ENCODE measurements at regions not wholly inside any gene's neighbourhood (a gene's known extent, or its start where the extent isn't known, plus 50 kb on each side); places are given as distances from the start of the nearest gene placed in this dataset.
A peak's percentile ranks its signal among the peaks of the same experiment; 100 is the strongest.

- FAIRE-seq: no peak
- Histone ChIP-seq H3K4me3 (ENCODE audit: low read depth, low read length) (no peak overlapping the region), H3K27me3 (ENCODE audit: control insufficient read depth, insufficient read depth, low read length) (no peaks in the 10 kb centered on the region), H3K36me3 (ENCODE audit: control insufficient read depth, insufficient read depth, low read length) (no peaks in the 10 kb centered on the region)
- TF ChIP-seq CTCF (IDR thresholded peaks at IDR 0.05; ENCODE audit: insufficient read depth, low read length, severe bottlenecking): no peak
- DNase-seq (ENCODE audit: low read depth): no peak
Observed at GRCh38 chr18:42168907-42169306, 213.9 kb downstream of the PIK3C3 start.

DNA sequence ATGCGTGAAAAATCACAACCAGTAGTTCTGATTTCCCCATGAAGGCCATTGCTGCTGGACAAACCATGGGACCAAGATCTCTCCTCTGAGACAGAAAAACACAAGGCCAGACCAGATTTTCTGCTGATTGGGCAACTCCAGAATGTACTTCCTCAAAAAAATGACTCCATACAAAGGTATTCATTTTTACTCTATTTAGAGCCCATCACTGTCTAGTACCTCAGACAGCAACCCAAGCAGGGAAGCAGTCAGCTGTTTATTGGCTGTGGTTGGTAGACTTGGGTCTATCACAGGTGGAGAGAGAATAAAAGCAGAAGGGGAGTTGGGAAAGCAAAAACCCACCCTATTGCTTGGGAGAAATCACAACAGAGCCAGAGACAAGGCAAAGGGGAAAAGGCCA is 219.9 kb downstream of the PIK3C3 start:
- no peak overlapping the region for H3K4me3 ChIP-seq (ENCODE audit: low read depth, low read length)
- FAIRE-seq: no peak
- H3K36me3 ChIP-seq (ENCODE audit: control insufficient read depth, insufficient read depth, low read length): no peaks in the 10 kb centered on the region
- no peaks in the 10 kb centered on the region for H3K27me3 ChIP-seq (ENCODE audit: control insufficient read depth, insufficient read depth, low read length)
- TF ChIP-seq CTCF (IDR thresholded peaks at IDR 0.05; ENCODE audit: insufficient read depth, low read length, severe bottlenecking): no peak
- peak; percentile 45 for DNase-seq (ENCODE audit: low read depth)

GRCh38 chr18:42176599-42176998 is 221.6 kb downstream of the PIK3C3 start:
- no peak for TF ChIP-seq CTCF (IDR thresholded peaks at IDR 0.05; ENCODE audit: insufficient read depth, low read length, severe bottlenecking)
- H3K4me3 ChIP-seq (ENCODE audit: low read depth, low read length): no peak overlapping the region
- H3K27me3 ChIP-seq (ENCODE audit: control insufficient read depth, insufficient read depth, low read length): no peaks in the 10 kb centered on the region
- H3K36me3 ChIP-seq (ENCODE audit: control insufficient read depth, insufficient read depth, low read length): no peaks in the 10 kb centered on the region
- no peak for DNase-seq (ENCODE audit: low read depth)
- no peak for FAIRE-seq

- FAIRE-seq: no peak
Observed at GRCh38 chr18:42177390-42177789, 222.4 kb downstream of the PIK3C3 start.

DNA sequence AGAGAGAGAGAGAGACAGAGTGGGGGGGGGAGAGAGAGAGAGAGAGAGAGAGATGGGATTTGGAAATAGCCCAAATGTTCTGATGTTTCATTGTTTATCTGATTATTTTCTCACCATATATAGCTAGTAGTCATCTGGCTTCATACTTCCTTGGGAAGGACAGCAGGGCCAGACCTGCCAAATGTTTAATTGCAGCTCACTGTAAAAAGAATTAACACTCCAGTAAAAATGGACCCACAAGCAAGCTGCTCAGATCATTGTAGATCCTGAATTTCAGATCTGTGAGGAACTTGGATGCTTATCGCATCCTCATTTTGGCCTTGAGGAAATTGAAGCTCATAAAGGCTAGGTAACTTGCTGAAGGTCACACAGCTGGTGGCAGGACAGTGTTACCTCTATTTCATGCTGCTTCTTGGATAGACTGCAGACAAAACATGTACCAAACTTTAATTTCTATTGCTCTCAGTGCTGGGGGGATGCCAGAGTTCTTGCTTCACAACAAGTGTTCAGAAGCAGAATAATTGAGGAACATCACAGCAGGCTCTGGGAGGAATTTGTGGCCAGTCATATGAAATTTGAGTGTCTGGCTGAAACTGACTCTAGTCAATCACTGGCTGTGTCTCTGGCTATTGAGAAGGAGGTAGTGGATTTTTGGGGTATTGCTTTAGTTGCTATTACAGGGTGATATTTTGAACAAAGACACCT is 223.5 kb downstream of the PIK3C3 start:
- Histone ChIP-seq H3K36me3 (ENCODE audit: control insufficient read depth, insufficient read depth, low read length) (no peaks in the 10 kb centered on the region), H3K4me3 (ENCODE audit: low read depth, low read length) (no peak overlapping the region), H3K27me3 (ENCODE audit: control insufficient read depth, insufficient read depth, low read length) (no peaks in the 10 kb centered on the region)
- DNase-seq (ENCODE audit: low read depth) (no peak), FAIRE-seq (no peak)
- TF ChIP-seq CTCF (IDR thresholded peaks at IDR 0.05; ENCODE audit: insufficient read depth, low read length, severe bottlenecking): no peak

More at GRCh38 chr18:42177390-42177789, 222.4 kb downstream of the PIK3C3 start:
- no peak overlapping the region for H3K4me3 ChIP-seq (ENCODE audit: low read depth, low read length)
- no peak for DNase-seq (ENCODE audit: low read depth)
- H3K27me3 ChIP-seq (ENCODE audit: control insufficient read depth, insufficient read depth, low read length): no peaks in the 10 kb centered on the region
- H3K36me3 ChIP-seq (ENCODE audit: control insufficient read depth, insufficient read depth, low read length): no peaks in the 10 kb centered on the region
- TF ChIP-seq CTCF (IDR thresholded peaks at IDR 0.05; ENCODE audit: insufficient read depth, low read length, severe bottlenecking): no peak

All from bronchial epithelial cell (primary cell).